ENCODE measurements at regions not wholly inside any gene's neighbourhood (a gene's known extent, or its start where the extent isn't known, plus 50 kb on each side); places are given as distances from the start of the nearest gene placed in this dataset.

GRCh38 chr1:239322369-239322768 is 64.0 kb upstream of the CHRM3 start:
- no peak for DNase-seq (ENCODE audit: low spot score)

GRCh38 chr1:239321877-239322276 is 64.5 kb upstream of the CHRM3 start:
- DNase-seq (ENCODE audit: low spot score), result no peak

GRCh38 chr1:239317948-239318347 is 68.4 kb upstream of the CHRM3 start:
- DNase-seq (ENCODE audit: low spot score), result no peak

GRCh38 chr1:239315631-239316217 is 70.6 kb upstream of the CHRM3 start:
- DNase-seq (ENCODE audit: low spot score), result no peak

- no peak for DNase-seq (ENCODE audit: low spot score)
These were observed 75.0 kb upstream of the CHRM3 start for GRCh38 chr1:239311331-239311730.

- no peak for DNase-seq (ENCODE audit: low spot score)
These were observed 77.6 kb upstream of the CHRM3 start for GRCh38 chr1:239308701-239309333.

GRCh38 chr1:239307886-239308285 is 78.5 kb upstream of the CHRM3 start:
- DNase-seq (ENCODE audit: low spot score), result no peak

GRCh38 chr1:239306426-239306825 is 79.9 kb upstream of the CHRM3 start:
- no peak for DNase-seq (ENCODE audit: low spot score)

GRCh38 chr1:239303289-239303688 is 83.1 kb upstream of the CHRM3 start:
- DNase-seq (ENCODE audit: low spot score), result no peak

GRCh38 chr1:239302696-239303095 is 83.7 kb upstream of the CHRM3 start:
- DNase-seq (ENCODE audit: low spot score), result no peak

GRCh38 chr1:239301251-239301650 is 85.1 kb upstream of the CHRM3 start:
- DNase-seq (ENCODE audit: low spot score), result no peak

- no peak for DNase-seq (ENCODE audit: low spot score)
These were observed 88.5 kb upstream of the CHRM3 start for GRCh38 chr1:239297910-239298309.

- DNase-seq (ENCODE audit: low spot score), result no peak
These were observed 92.8 kb upstream of the CHRM3 start for GRCh38 chr1:239293350-239294110.

- no peak for DNase-seq (ENCODE audit: low spot score)
These were observed 97.4 kb upstream of the CHRM3 start for GRCh38 chr1:239288820-239289554.

GRCh38 chr1:239287296-239287695 is 99.1 kb upstream of the CHRM3 start:
- DNase-seq (ENCODE audit: low spot score), result no peak

- no peak for DNase-seq (ENCODE audit: low spot score)
These were observed 103.2 kb upstream of the CHRM3 start for GRCh38 chr1:239283216-239283615.

GRCh38 chr1:239282411-239282810 is 104.0 kb upstream of the CHRM3 start:
- no peak for DNase-seq (ENCODE audit: low spot score)

- no peak for DNase-seq (ENCODE audit: low spot score)
These were observed 110.3 kb upstream of the CHRM3 start for GRCh38 chr1:239276051-239276450.

- no peak for DNase-seq (ENCODE audit: low spot score)
These were observed 112.0 kb upstream of the CHRM3 start for GRCh38 chr1:239274242-239274830.

- DNase-seq (ENCODE audit: low spot score), result no peak
These were observed 115.9 kb upstream of the CHRM3 start for GRCh38 chr1:239270509-239270908.

- no peak for DNase-seq (ENCODE audit: low spot score)
These were observed 116.7 kb upstream of the CHRM3 start for GRCh38 chr1:239269706-239270105.

- DNase-seq (ENCODE audit: low spot score), result no peak
These were observed 117.4 kb upstream of the CHRM3 start for GRCh38 chr1:239268941-239269340.

All from GM03348 (cell line).